Activated CD8-positive, alpha-beta memory T cell treated with anti-CD3 and anti-CD28 coated beads for 36 hours (primary cell): ENCODE measurements at regions not wholly inside any gene's neighbourhood (a gene's known extent, or its start where the extent isn't known, plus 50 kb on each side); places are given as distances from the start of the nearest gene placed in this dataset.

ENCODE experiments used
- CTCF ChIA-PET: fragments of 350-600 bp; sonication (Branson Sonifier 250); formaldehyde crosslinking; loops from one replicate; lab custom pipeline; 2021; ENCODE audit warnings: antibody characterized with exemption; lab: Charles Lee
- POLR2A ChIA-PET: fragments of 350-600 bp; sonication (Branson Sonifier 250); formaldehyde crosslinking; loops from one replicate; lab custom pipeline; 2021; ENCODE audit warnings: antibody characterized with exemption; lab: Charles Lee

DNA sequence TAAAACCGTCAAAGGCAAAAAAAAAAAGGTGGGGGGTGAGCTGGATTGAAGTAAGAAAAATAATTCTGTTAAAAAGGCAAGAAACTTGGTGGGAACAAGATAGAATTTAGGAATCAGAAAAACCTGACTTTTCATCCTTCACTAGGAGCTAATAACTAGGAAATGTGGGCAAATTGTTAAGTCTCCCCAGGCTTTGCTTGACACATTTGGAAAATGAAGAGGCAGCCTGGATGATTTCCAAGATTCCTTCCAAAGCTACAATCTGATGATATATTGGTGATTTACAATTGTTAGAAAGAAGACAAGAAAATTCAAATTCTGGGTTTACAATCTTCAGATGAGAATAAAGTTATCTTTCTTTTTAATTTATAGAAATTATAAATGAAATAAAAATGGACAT lies 1062.5 kb downstream of the ADGRL3 start:
- ChIA-PET CTCF (no interaction called here), POLR2A (no interaction called here)

- POLR2A ChIA-PET = no interaction called here
- CTCF ChIA-PET = no interaction called here
These were observed 1060.1 kb downstream of the ADGRL3 start for GRCh38 chr4:62260254-62260653.

DNA sequence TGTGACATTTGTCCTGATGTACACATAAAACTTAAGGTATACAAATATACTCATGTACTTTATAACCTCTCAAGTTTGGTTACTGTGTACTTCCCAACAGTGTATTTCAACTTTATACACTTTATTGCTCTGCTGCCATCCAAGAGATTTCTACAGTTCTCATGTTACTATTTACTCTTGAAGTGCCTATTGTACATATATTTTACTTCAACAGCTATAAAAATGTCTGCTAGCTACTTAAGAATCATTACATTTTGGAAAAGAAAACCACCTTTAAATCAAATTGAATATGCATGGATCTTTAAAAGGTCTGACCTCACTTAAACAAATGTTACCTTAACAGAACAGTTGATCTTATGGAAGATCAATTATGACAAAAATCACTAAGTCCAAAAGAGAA lies 1056.4 kb downstream of the ADGRL3 start:
- ChIA-PET CTCF (no interaction called here), POLR2A (no interaction called here)

- ChIA-PET CTCF (no interaction called here), POLR2A (no interaction called here)
These were observed 1052.6 kb downstream of the ADGRL3 start for GRCh38 chr4:62252728-62253127.

- ChIA-PET CTCF (no interaction called here), POLR2A (no interaction called here)
These were observed 1050.0 kb downstream of the ADGRL3 start for GRCh38 chr4:62250100-62250499.

GRCh38 chr4:62243895-62244294 lies 1043.8 kb downstream of the ADGRL3 start:
- POLR2A ChIA-PET = no interaction called here
- CTCF ChIA-PET = no interaction called here

GRCh38 chr4:62235911-62236310 lies 1035.8 kb downstream of the ADGRL3 start:
- CTCF ChIA-PET = no interaction called here
- POLR2A ChIA-PET = no interaction called here

GRCh38 chr4:62232814-62233213 lies 1032.7 kb downstream of the ADGRL3 start:
- POLR2A ChIA-PET = no interaction called here
- CTCF ChIA-PET = no interaction called here

- ChIA-PET POLR2A (no interaction called here), CTCF (no interaction called here)
These were observed 1031.9 kb downstream of the ADGRL3 start for GRCh38 chr4:62231994-62232393.

DNA sequence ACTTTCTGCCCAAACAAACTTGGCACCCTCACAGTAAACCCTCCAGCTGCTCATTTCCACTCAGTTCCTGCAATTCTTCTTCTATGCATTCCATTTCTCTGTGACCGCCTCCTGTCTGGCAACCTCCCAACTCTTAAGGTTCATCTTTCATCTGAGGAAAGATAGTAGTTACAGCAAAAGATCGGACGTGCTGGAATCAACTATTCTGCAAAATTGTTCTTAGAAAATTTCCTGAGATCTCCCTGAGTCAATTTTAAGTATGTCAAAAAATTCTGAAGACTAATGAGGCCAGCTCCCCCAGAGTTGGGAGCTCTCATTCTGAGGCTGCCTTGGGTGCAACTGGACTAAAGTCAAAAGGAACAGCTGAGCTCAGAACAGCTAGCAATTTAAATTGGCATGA lies 1026.0 kb downstream of the ADGRL3 start:
- POLR2A ChIA-PET = no interaction called here
- CTCF ChIA-PET = no interaction called here

DNA sequence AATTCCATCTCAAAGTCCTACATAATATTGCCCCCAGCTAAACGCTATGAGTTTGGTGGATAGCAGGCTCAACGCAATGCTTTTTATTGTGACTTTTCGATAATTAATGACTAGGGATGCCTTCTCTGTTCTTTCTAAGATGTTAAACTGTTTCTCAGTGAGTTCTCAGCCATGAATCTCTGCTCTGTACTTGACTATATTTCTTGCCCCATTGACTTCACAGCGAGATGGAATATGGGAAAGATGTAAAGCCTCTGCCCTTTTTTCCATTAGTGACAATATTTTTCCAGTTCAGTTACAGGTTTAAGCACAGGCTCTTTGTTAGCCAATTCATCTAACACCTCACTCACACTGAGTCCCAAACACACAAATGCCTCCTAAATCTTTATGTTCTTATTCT lies 1022.0 kb downstream of the ADGRL3 start:
- POLR2A ChIA-PET = no interaction called here

DNA sequence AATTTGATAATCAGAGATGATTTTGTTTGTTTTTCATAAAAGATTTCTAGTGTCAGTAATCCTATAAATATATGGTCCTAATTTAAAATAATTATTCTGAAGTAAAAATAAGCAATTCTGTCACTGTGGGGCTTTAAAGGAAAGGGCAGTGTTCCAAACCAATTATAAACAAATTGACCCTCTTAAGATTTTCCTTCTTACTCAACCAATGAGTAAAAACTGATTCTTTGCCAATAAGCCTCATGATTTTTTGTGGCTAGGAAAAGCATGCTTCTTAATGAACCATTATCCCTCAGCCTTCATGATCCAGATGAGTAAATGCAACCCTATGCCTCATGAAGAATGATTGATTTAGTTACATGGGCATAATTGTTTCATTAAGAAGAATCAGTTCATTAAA lies 1010.4 kb downstream of the ADGRL3 start:
- ChIA-PET POLR2A (no interaction called here), CTCF (no interaction called here)

More for the DNA sequence above, 1022.0 kb downstream of the ADGRL3 start:
- CTCF ChIA-PET = no interaction called here

- CTCF ChIA-PET = no interaction called here
These were observed 1009.8 kb downstream of the ADGRL3 start for GRCh38 chr4:62209757-62210485.

GRCh38 chr4:62208921-62209320 lies 1008.8 kb downstream of the ADGRL3 start:
- POLR2A ChIA-PET = no interaction called here
- CTCF ChIA-PET = no interaction called here

More at GRCh38 chr4:62209757-62210485, 1009.8 kb downstream of the ADGRL3 start:
- POLR2A ChIA-PET = no interaction called here

- POLR2A ChIA-PET = no interaction called here
- CTCF ChIA-PET = no interaction called here
These were observed 1004.0 kb downstream of the ADGRL3 start for GRCh38 chr4:62204136-62204535.

- POLR2A ChIA-PET = no interaction called here
These were observed 999.2 kb downstream of the ADGRL3 start for GRCh38 chr4:62199291-62199810.

GRCh38 chr4:62196338-62196737 lies 996.2 kb downstream of the ADGRL3 start:
- ChIA-PET CTCF (no interaction called here), POLR2A (no interaction called here)

More at GRCh38 chr4:62199291-62199810, 999.2 kb downstream of the ADGRL3 start:
- CTCF ChIA-PET = no interaction called here

- CTCF ChIA-PET = no interaction called here
These were observed 994.2 kb downstream of the ADGRL3 start for GRCh38 chr4:62194342-62194741.

GRCh38 chr4:62193761-62194160 lies 993.6 kb downstream of the ADGRL3 start:
- ChIA-PET POLR2A (no interaction called here), CTCF (no interaction called here)

More at GRCh38 chr4:62194342-62194741, 994.2 kb downstream of the ADGRL3 start:
- POLR2A ChIA-PET = no interaction called here

- CTCF ChIA-PET = no interaction called here
- POLR2A ChIA-PET = no interaction called here
These were observed 991.5 kb downstream of the ADGRL3 start for GRCh38 chr4:62191451-62192240.

DNA sequence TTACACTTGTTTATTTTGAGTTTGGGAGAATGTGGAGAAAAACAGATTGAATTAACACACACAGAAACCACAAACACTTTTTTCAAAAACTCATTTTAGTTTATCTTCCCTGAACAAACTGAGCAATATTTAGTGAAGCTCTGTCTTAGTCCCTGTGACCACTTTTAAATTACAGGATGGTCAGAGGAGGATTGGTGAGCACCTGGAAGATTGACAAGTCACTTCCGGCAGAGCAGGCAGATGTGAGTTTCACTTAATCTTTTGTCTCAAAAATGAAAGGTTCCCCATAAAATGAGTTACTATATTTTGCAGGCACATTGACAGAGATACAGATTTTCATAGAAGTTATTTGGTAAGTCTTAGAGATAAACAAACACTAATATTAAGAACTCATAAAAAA lies 970.1 kb downstream of the ADGRL3 start:
- POLR2A ChIA-PET = no interaction called here
- CTCF ChIA-PET = no interaction called here
